K562 (cell line): ENCODE measurements at regions not wholly inside any gene's neighbourhood (a gene's known extent, or its start where the extent isn't known, plus 50 kb on each side); places are given as distances from the start of the nearest gene placed in this dataset.
A peak's percentile ranks its signal among the peaks of the same experiment; 100 is the strongest.

Experiments
- ATAC-seq: fragments of 200-7000 bp; cut with Tn5 transposase; 3 replicates; pipeline ENCODE4 v1.9.1; 2020; ENCODE audit warnings: moderate library complexity
- BruUV-seq: library from RNA; stranded (reverse); fragments of 400-500 nt; replicated peaks from 2 replicates; lab custom pipeline; 2021; lab: Mats Ljungman, UMichigan
- CTCF ChIA-PET: fragments of 300-600 bp; formaldehyde crosslinking; extraction: SDS; loops from one replicate; lab custom pipeline; 2021; ENCODE audit warnings: low intra/inter-chr PET ratio; lab: Yijun Ruan, JAX
- POLR2A ChIA-PET: fragments of 300-600, 350-650 bp; sonication (Branson Sonifier 250); formaldehyde crosslinking; extraction: SDS; loops from one replicate; lab custom pipeline; 2021; ENCODE audit warnings: antibody characterized with exemption, inconsistent platforms; lab: Yijun Ruan, JAX
- DNase-seq, 4 experiments: peaks; one replicate each; pipeline versions ENCODE4 v3.0.0 to v3.0.0-alpha.2; 2011 to 2018; ENCODE audit warnings: low spot score in 3 of 4, mixed read lengths in 3 of 4; ENCODE audit errors: extremely low read depth in 1 of 4
- FAIRE-seq: peaks from 2 replicates; lab custom pipeline; 2011; peaks lifted over from hg19 to GRCh38; lab: Jason Lieb, UNC
- H2AFZ ChIP-seq: 2 replicates; pipeline ENCODE4 v1.6.0; 2011; ENCODE audit warnings: low read depth, low read length, control low read depth, inconsistent platforms
- H3K27ac ChIP-seq: fragments of 200-600 bp; 3 replicates; pipeline ENCODE4 v1.8.0; 2011; ENCODE audit warnings: low read depth, mild to moderate bottlenecking, control low read depth, inconsistent platforms, low read length, moderate library complexity, mixed read lengths; ENCODE audit errors: extremely low read depth
- H3K27me3 ChIP-seq, 2 experiments: fragments of 300-600 bp in 1 of 2; 2 replicates in 1 of 2; 3 replicates in 1 of 2; pipeline versions ENCODE4 v1.6.0 to v1.8.0; 2011; ENCODE audit warnings: inconsistent platforms in 2 of 2, low read length in 2 of 2, mild to moderate bottlenecking in 1 of 2, mixed read lengths in 1 of 2, moderate library complexity in 1 of 2; ENCODE audit not compliant: control insufficient read depth in 2 of 2, insufficient read depth in 2 of 2
- H3K36me3 ChIP-seq: fragments of 300-600 bp; 3 replicates; pipeline ENCODE4 v1.8.0; 2011; ENCODE audit warnings: mild to moderate bottlenecking, low read length, inconsistent platforms; ENCODE audit not compliant: control insufficient read depth, insufficient read depth
- H3K4me1 ChIP-seq, 2 experiments: fragments of 200-600 bp in 1 of 2; replicated peaks in 1 of 2; 2 replicates in 1 of 2; 3 replicates in 1 of 2; pipeline versions ENCODE4 v1.5.1 to v1.8.0; 2011; ENCODE audit warnings: inconsistent platforms in 2 of 2, low read length in 2 of 2, mild to moderate bottlenecking in 1 of 2, mixed read lengths in 1 of 2, moderate library complexity in 1 of 2; ENCODE audit not compliant: control insufficient read depth in 2 of 2, insufficient read depth in 2 of 2
- H3K4me2 ChIP-seq: 2 replicates; pipeline ENCODE4 v1.6.1; 2011; ENCODE audit warnings: low read length, control low read depth, inconsistent platforms, mixed read lengths; ENCODE audit not compliant: insufficient read depth
- H3K4me3 ChIP-seq: fragments of 200-600 bp; sonication (generic), shearing (Covaris generic); 2 replicates; pipeline ENCODE4 v1.5.1; 2016; ENCODE audit warnings: control low read depth, inconsistent platforms
- H3K79me2 ChIP-seq: fragments of 200-600 bp; 3 replicates; pipeline ENCODE4 v1.8.0; 2011; ENCODE audit warnings: low read length, inconsistent platforms; ENCODE audit not compliant: control insufficient read depth, insufficient read depth
- H3K9ac ChIP-seq, 2 experiments: 2 replicates each; pipeline versions ENCODE4 v1.6.0 to v1.6.1; 2011; ENCODE audit warnings: low read depth in 2 of 2, low read length in 2 of 2, control low read depth in 1 of 2, inconsistent platforms in 1 of 2, mild to moderate bottlenecking in 1 of 2, mixed read lengths in 1 of 2; ENCODE audit not compliant: insufficient read depth in 1 of 2
- H3K9me1 ChIP-seq: one replicate; pipeline ENCODE4 v1.6.0; 2011; ENCODE audit warnings: inconsistent platforms, mild to moderate bottlenecking, low read length, moderate library complexity; ENCODE audit not compliant: control insufficient read depth, insufficient read depth
- H3K9me3 ChIP-seq: replicated peaks from 2 replicates; pipeline ENCODE4 v1.5.1; 2011; ENCODE audit warnings: low read depth, low read length, inconsistent platforms; ENCODE audit not compliant: control insufficient read depth, insufficient read depth
- H4K20me1 ChIP-seq: replicated peaks from 2 replicates; pipeline ENCODE4 v1.6.1; 2011; ENCODE audit warnings: low read length, inconsistent platforms, mixed read lengths; ENCODE audit not compliant: control insufficient read depth, insufficient read depth
- ADNP ChIP-seq: fragments of 200-800 bp; sonication (Bioruptor generic); IDR thresholded peaks from 2 replicates; pipeline ENCODE4 v1.6.1; 2016; ENCODE audit warnings: missing genetic modification characterization, missing compliant biosample characterization
- HDAC3 ChIP-seq: fragments of 450-650 bp; IDR thresholded peaks from 2 replicates; pipeline ENCODE4 v1.6.1; 2018; ENCODE audit warnings: borderline replicate concordance, mild to moderate bottlenecking, moderate library complexity; ENCODE audit not compliant: partially characterized antibody
- JUNB ChIP-seq: fragments of 450-650 bp; formaldehyde crosslinking; conservative IDR thresholded peaks from 2 replicates; pipeline ENCODE4 v1.4.0; 2020; ENCODE audit warnings: mild to moderate bottlenecking
- MCM5 ChIP-seq: fragments of 450-650 bp; IDR thresholded peaks from 2 replicates; pipeline ENCODE4 v1.6.1; 2016; ENCODE audit warnings: low read depth
- POLR2B ChIP-seq: fragments of 450-650 bp; IDR thresholded peaks from 2 replicates; pipeline ENCODE4 v1.6.1; 2018; ENCODE audit warnings: low read depth; ENCODE audit not compliant: partially characterized antibody
- RFX1 ChIP-seq: fragments of 450-650 bp; IDR thresholded peaks from 2 replicates; pipeline ENCODE4 v1.6.1; 2016; ENCODE audit warnings: mild to moderate bottlenecking, moderate library complexity
- SIN3B ChIP-seq: fragments of 450-650 bp; IDR thresholded peaks from 2 replicates; pipeline ENCODE4 v1.6.1; 2017; ENCODE audit warnings: low read depth, mild to moderate bottlenecking, moderate library complexity
- SMARCE1 ChIP-seq: fragments of 450-650 bp; IDR thresholded peaks from 2 replicates; pipeline ENCODE4 v1.7.1; 2016; ENCODE audit warnings: mild to moderate bottlenecking
- ZBTB5 ChIP-seq: fragments of 450-650 bp; IDR thresholded peaks from 2 replicates; pipeline ENCODE4 v1.6.1; 2017; ENCODE audit warnings: antibody characterized with exemption
- ZNF311 ChIP-seq: fragments of 250-450 bp; sonication (Bioruptor Pico); IDR thresholded peaks from 2 replicates; pipeline ENCODE4 v1.4.0; 2020; ENCODE audit warnings: mild to moderate bottlenecking, moderate library complexity
- ZNF444 ChIP-seq: fragments of 250-450 bp; sonication (Bioruptor Pico); IDR thresholded peaks from 2 replicates; pipeline ENCODE4 v1.4.0; 2020; ENCODE audit warnings: mild to moderate bottlenecking, moderate library complexity
- WGBS: fragments of 100-300 bp; shearing (Covaris generic); methylation state at CpG from one replicate; pipeline ENCODE4 v1.1.6; 2016; ENCODE audit warnings: low coverage, mixed read lengths; ENCODE audit not compliant: insufficient coverage; ENCODE audit errors: missing lambda C conversion rate; 5-methylcytosine and 5-hydroxymethylcytosine counted together
- in situ Hi-C: fragments of 300-500 bp; cut with MboI; formaldehyde crosslinking; loops from 4 replicates; pipeline ENCODE4 v1.15.0; 2018; ENCODE audit warnings: inconsistent platforms, mixed read lengths
- intact Hi-C: fragments of 100-400 bp; cut with micrococcal nuclease; formaldehyde crosslinking; loops from 2 replicates; pipeline ENCODE4 v1.14.2; 2022
- TF ChIP-seq, protein P1 (sequence below), 3 experiments: IDR thresholded peaks in 2 of 3; conservative IDR thresholded peaks in 1 of 3; 2 replicates each; pipeline ENCODE4 v1.5.1; 2011 to 2012; ENCODE audit warnings: low read length in 3 of 3, mild to moderate bottlenecking in 3 of 3, control low read depth in 2 of 3, improper control_type of control experiment in 1 of 3, inconsistent platforms in 1 of 3, low read depth in 1 of 3, mixed read lengths in 1 of 3, moderate library complexity in 1 of 3; ENCODE audit not compliant: insufficient read depth in 2 of 3

DNA sequence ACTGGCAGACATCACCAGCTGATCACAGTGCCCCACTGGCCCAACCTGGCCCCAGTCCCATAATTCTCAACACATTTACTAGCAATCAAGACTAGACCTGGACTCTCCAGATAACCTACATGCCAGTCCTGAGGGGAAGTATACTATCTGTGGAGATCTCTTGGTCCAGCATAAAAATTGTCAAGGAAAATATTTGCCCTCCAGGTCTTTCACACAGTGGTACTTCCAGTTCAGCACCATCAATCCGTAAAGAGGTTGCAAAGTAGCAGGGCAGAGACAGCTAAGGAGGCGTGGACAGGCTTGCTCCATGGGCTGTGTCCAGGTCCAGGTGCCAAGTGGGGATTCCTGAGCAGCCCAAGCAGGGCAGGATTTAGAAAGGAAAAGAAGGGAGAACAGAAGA lies 143.6 kb upstream of the BACE2 start (continued):
- no peak for TF ChIP-seq ADNP (tag)
- no peak for TF ChIP-seq JUNB (CRISPR knock-in tag)
- no peak for TF ChIP-seq HDAC3
- TF ChIP-seq, all 486 proteins: peak for 0

DNA sequence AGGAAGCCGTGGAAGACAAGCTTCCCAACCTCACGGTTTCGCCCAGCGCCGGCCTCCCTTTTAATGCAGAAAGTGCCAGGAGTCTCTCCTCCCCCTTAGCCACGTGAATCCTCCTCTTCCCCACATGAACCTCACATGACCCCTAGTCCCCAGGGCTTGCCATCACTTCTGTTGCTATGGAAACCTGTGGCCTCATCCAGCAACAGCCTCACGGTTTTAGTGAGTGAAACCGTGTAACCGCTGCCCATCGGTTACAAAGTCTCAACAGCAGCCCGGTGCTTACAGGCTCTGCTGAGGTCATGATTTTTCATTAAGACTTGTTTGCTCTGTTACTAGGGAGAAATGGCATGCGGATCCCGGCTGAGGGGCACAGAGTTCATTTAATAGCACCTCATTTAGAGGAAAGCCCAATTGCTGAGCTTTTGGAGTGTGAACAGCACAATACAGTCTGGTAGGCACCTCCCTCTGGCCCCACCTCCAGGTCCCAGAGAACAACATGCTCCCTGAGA lies 143.2 kb upstream of the BACE2 start:
- ChIA-PET CTCF (no interaction called here), POLR2A (no interaction called here)
- Histone ChIP-seq H3K9ac (no peak overlapping the region), H3K4me1 (no peaks in the 10 kb centered on the region), H3K9me3 (no peaks in the 10 kb centered on the region), H3K36me3 (no peaks in the 10 kb centered on the region), H2AFZ (no peak overlapping the region), H3K27me3 (no peaks in the 10 kb centered on the region), H4K20me1 (no peaks in the 10 kb centered on the region), H3K27ac (no peak overlapping the region), H3K79me2 (no peaks in the 10 kb centered on the region), H3K4me2 (no peak overlapping the region), H3K9me1 (no peaks in the 10 kb centered on the region), H3K4me3 (no peak overlapping the region)
- in situ Hi-C loops, result no loop called here
- 4% methylated on average over 13 of the region's 13 CpGs for WGBS
- TF ChIP-seq RFX1 (peak; percentile 40), SMARCE1 (no peak)
- FAIRE-seq (no peak), ATAC-seq (no peak), DNase-seq (no peak)
- no TSS peak for BruUV-seq
- intact Hi-C loops, result no loop called here

DNA sequence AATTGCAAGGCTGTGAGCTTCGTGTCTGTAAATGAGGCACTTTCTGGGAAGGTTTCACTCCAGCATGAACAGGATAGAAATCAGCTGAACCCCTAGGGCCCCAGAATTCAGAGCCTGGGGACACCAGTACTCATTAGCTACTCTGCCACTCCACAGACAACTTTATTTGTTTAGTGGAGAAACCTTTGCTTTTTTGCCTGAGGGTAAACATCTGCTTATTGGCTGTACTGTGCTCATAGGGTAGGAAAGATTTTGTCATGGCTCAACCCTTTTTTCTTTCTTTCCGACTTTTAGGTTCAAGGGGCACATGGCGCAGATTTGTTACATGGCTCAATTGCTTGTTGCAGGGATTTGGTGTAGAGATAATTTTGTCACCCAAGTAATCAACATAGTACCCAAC lies 138.4 kb upstream of the BACE2 start:
- Histone ChIP-seq H4K20me1 (no peaks in the 10 kb centered on the region), H2AFZ (no peak overlapping the region), H3K79me2 (no peaks in the 10 kb centered on the region), H3K9ac (no peak overlapping the region), H3K27me3 (no peaks in the 10 kb centered on the region), H3K4me3 (no peak overlapping the region), H3K4me1 (no peaks in the 10 kb centered on the region), H3K9me3 (no peaks in the 10 kb centered on the region), H3K36me3 (no peaks in the 10 kb centered on the region), H3K27ac (no peak overlapping the region), H3K4me2 (no peak overlapping the region), H3K9me1 (no peaks in the 10 kb centered on the region)
- FAIRE-seq (no peak), ATAC-seq (no peak), DNase-seq (no peak)
- no TSS peak for BruUV-seq
- in situ Hi-C loops, result no loop called here
- intact Hi-C loops, result no loop called here
- CTCF ChIA-PET, result no interaction called here
- WGBS, result 0% methylated on average over 3 of the region's 3 CpGs
- POLR2A ChIA-PET, result no interaction called here
- TF ChIP-seq SIN3B, result no peak
- no peak for TF ChIP-seq POLR2B
- no peak for TF ChIP-seq ZNF311 (CRISPR knock-in tag)
- TF ChIP-seq, protein P1, sequence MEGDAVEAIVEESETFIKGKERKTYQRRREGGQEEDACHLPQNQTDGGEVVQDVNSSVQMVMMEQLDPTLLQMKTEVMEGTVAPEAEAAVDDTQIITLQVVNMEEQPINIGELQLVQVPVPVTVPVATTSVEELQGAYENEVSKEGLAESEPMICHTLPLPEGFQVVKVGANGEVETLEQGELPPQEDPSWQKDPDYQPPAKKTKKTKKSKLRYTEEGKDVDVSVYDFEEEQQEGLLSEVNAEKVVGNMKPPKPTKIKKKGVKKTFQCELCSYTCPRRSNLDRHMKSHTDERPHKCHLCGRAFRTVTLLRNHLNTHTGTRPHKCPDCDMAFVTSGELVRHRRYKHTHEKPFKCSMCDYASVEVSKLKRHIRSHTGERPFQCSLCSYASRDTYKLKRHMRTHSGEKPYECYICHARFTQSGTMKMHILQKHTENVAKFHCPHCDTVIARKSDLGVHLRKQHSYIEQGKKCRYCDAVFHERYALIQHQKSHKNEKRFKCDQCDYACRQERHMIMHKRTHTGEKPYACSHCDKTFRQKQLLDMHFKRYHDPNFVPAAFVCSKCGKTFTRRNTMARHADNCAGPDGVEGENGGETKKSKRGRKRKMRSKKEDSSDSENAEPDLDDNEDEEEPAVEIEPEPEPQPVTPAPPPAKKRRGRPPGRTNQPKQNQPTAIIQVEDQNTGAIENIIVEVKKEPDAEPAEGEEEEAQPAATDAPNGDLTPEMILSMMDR (IDR thresholded peaks at IDR 0.05 in 2 of 3, conservative IDR thresholded peaks at IDR 0.05 in 1 of 3; ENCODE audit: insufficient read depth in 2 of 3, low read depth in 1 of 3, low read length in 3 of 3), result no peak
- TF ChIP-seq MCM5, result no peak
- TF ChIP-seq ZNF444 (CRISPR knock-in tag), result no peak
- TF ChIP-seq ZBTB5, result no peak
